ENCODE measurements at regions not wholly inside any gene's neighbourhood (a gene's known extent, or its start where the extent isn't known, plus 50 kb on each side); places are given as distances from the start of the nearest gene placed in this dataset.

DNA sequence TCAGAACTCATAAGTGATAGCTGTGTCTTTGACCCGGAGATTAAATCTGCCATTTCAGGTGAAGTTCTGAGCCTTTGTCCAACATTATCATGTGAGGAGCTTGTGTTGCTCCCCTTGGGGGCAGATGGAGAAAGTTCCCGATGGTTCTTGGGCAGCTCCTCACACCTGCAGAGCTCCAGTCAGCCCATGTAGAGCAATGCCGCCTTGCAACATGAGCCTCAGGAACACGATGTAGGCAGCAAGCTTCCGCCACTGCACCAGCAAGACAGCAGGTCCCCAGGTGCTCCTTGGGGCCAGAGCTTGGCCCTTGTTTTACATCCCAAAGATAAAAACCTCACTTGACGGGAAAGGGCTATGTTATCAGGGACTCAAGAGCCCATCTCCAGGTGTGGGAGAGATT is 292.7 kb downstream of the IRX1 start:
- H2BK5ac ChIP-seq (ENCODE audit: insufficient read length, low read length), result no peak overlapping the region

More for the DNA sequence above, 292.7 kb downstream of the IRX1 start:
- no CpG with 5 or more reads among the region's 6 CpGs for WGBS (ENCODE audit: extremely low coverage, insufficient read length, low lambda C conversion rate)
- no peak overlapping the region for H3K23ac ChIP-seq (ENCODE audit: insufficient read length, low read depth, low read length)
- no peaks in the 10 kb centered on the region for H4K20me1 ChIP-seq (ENCODE audit: control insufficient read depth, insufficient read depth, insufficient read length)
- no peak overlapping the region for H4K8ac ChIP-seq (replicated peaks; ENCODE audit: insufficient read length, low read depth, low read length)
- H2AFZ ChIP-seq (ENCODE audit: low read length), result no peak overlapping the region
- no peak overlapping the region for H3K4me2 ChIP-seq (ENCODE audit: insufficient read depth, insufficient read length, low read length)
- no peak overlapping the region for H2BK20ac ChIP-seq (ENCODE audit: low read depth, low read length, poor library complexity, severe bottlenecking)
- DNase-seq, result no peak
- no peak overlapping the region for H4K5ac ChIP-seq (ENCODE audit: insufficient read length, low read depth, low read length)
- Mint-ChIP-seq H3K4me1 (peaks cover 10 to 22% of the 10 kb centered on the region in 2 experiments), H3K4me3 (no peak overlapping the region), H3K36me3 (ENCODE audit: insufficient read depth in 1 of 3, low read depth in 3 of 3) (peaks cover 0 to 4% (median 0%) of the 10 kb centered on the region in 3 experiments; a peak in 2 of 7 replicates), H3K9me3 (peaks cover 3 to 5% of the 10 kb centered on the region in 2 experiments; a peak in 4 of 5 replicates), H3K27me3 (ENCODE audit: low read depth) (peaks cover 8% of the 10 kb centered on the region), H3K27ac (no peak overlapping the region)
- H3K4me1 ChIP-seq (ENCODE audit: insufficient read depth, low read length), result peaks cover 3% of the 10 kb centered on the region; the same call in 1 of the 2 replicates
- no peaks in the 10 kb centered on the region for H3K9me3 ChIP-seq (ENCODE audit: control insufficient read depth, low read depth, low read length)
- no peak overlapping the region for H3K18ac ChIP-seq (ENCODE audit: insufficient read length, low read depth, low read length)
- H3K79me2 ChIP-seq (ENCODE audit: insufficient read depth, low read length), result no peaks in the 10 kb centered on the region
- H3K4ac ChIP-seq (ENCODE audit: low read depth, low read length), result no peak overlapping the region
- H2BK15ac ChIP-seq (ENCODE audit: low read depth, low read length), result no peak overlapping the region
- no peak overlapping the region for H3K56ac ChIP-seq (ENCODE audit: insufficient read length, low read depth, low read length)
- H2BK12ac ChIP-seq (ENCODE audit: insufficient read length, low read depth, low read length), result no peak overlapping the region
- no peaks in the 10 kb centered on the region for H3K23me2 ChIP-seq (ENCODE audit: insufficient read length, low read depth, low read length, poor library complexity, severe bottlenecking)
- TF ChIP-seq, protein P1, sequence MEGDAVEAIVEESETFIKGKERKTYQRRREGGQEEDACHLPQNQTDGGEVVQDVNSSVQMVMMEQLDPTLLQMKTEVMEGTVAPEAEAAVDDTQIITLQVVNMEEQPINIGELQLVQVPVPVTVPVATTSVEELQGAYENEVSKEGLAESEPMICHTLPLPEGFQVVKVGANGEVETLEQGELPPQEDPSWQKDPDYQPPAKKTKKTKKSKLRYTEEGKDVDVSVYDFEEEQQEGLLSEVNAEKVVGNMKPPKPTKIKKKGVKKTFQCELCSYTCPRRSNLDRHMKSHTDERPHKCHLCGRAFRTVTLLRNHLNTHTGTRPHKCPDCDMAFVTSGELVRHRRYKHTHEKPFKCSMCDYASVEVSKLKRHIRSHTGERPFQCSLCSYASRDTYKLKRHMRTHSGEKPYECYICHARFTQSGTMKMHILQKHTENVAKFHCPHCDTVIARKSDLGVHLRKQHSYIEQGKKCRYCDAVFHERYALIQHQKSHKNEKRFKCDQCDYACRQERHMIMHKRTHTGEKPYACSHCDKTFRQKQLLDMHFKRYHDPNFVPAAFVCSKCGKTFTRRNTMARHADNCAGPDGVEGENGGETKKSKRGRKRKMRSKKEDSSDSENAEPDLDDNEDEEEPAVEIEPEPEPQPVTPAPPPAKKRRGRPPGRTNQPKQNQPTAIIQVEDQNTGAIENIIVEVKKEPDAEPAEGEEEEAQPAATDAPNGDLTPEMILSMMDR (conservative IDR thresholded peaks at IDR 0.05), result no peak
- no peak overlapping the region for H3K14ac ChIP-seq (ENCODE audit: insufficient read depth, low read length)
- H3K9ac ChIP-seq (ENCODE audit: extremely low read depth, insufficient read length, low read length), result no peak overlapping the region
- no peaks in the 10 kb centered on the region for H3K79me1 ChIP-seq (ENCODE audit: insufficient read depth, low read depth, low read length, poor library complexity, severe bottlenecking)
- H2BK120ac ChIP-seq (ENCODE audit: low read depth, low read length, poor library complexity, severe bottlenecking), result no peak overlapping the region
- H3T11ph ChIP-seq (ENCODE audit: low read length), result no peak overlapping the region
- no peak overlapping the region for H3K27ac ChIP-seq (ENCODE audit: insufficient read length, low read depth, low read length)
- H2AK5ac ChIP-seq (ENCODE audit: insufficient read length, low read length), result no peak overlapping the region
- H3K27me3 ChIP-seq (ENCODE audit: insufficient read depth, low read length), result no peaks in the 10 kb centered on the region
- H4K91ac ChIP-seq (ENCODE audit: insufficient read length, low read depth, low read length), result no peak overlapping the region

Data from H9 (cell line).